Naive thymus-derived CD8-positive, alpha-beta T cell (primary cell): ENCODE measurements at regions not wholly inside any gene's neighbourhood (a gene's known extent, or its start where the extent isn't known, plus 50 kb on each side); places are given as distances from the start of the nearest gene placed in this dataset.
"Not testable (repeated sequence)": the region's sequence is repeated elsewhere in the genome, so short reads cannot be mapped to it uniquely, and the experiment has no call there.

ENCODE experiments used
- ATAC-seq, 2 donors: fragments of 150-1000 bp; cut with Tn5 transposase in 1 of 2; sonication (Bioruptor Pico), chemical (Tn5 transposase) in 1 of 2; 1 replicate in 1 of 2; 2 replicates in 1 of 2; pipeline ENCODE4 v1.10.0; 2021; ENCODE audit warnings: mild to moderate bottlenecking in 2 of 2, moderate library complexity in 2 of 2
- POLR2A ChIA-PET: fragments of 350-600 bp; sonication (Branson Sonifier 250); formaldehyde crosslinking; loops from one replicate; lab custom pipeline; 2021; ENCODE audit warnings: antibody characterized with exemption; lab: Charles Lee
- DNase-seq, 10 donors: peaks; one replicate each; pipeline versions ENCODE4 v3.0.0 to v3.0.0-alpha.2; 2020 to 2022
- H3K27ac Mint-ChIP-seq, 10 donors: one replicate each; pipeline ENCODE4 v1.8.0; 2020 to 2022; ENCODE audit warnings: mild to moderate bottlenecking in 10 of 10, mixed read lengths in 10 of 10, moderate library complexity in 4 of 10, inconsistent platforms in 1 of 10
- H3K27me3 Mint-ChIP-seq, 5 donors: one replicate each; pipeline ENCODE4 v1.8.0; 2021 to 2022; ENCODE audit warnings: mixed read lengths in 5 of 5
- H3K36me3 Mint-ChIP-seq, 3 donors: one replicate each; pipeline ENCODE4 v1.8.0; 2020 to 2022; ENCODE audit warnings: mixed read lengths in 3 of 3, mild to moderate bottlenecking in 2 of 3, inconsistent platforms in 1 of 3
- H3K4me1 Mint-ChIP-seq, 4 donors: one replicate each; pipeline ENCODE4 v1.8.0; 2021 to 2022; ENCODE audit warnings: mixed read lengths in 4 of 4
- H3K4me3 Mint-ChIP-seq, 10 donors: one replicate each; pipeline ENCODE4 v1.8.0; 2020 to 2022; ENCODE audit warnings: mild to moderate bottlenecking in 10 of 10, mixed read lengths in 10 of 10, moderate library complexity in 6 of 10, inconsistent platforms in 1 of 10
- H3K9me3 Mint-ChIP-seq, 9 donors: one replicate each; pipeline ENCODE4 v1.8.0; 2020 to 2022; ENCODE audit warnings: mixed read lengths in 9 of 9, mild to moderate bottlenecking in 3 of 9, inconsistent platforms in 1 of 9, moderate library complexity in 1 of 9

- Mint-ChIP-seq H3K4me3 (no peak overlapping the region), H3K9me3 (no peaks in the 10 kb centered on the region), H3K27me3 (peaks cover 0 to 19% (median 8%) of the 10 kb centered on the region in 5 donors), H3K27ac (no peak overlapping the region), H3K4me1 (peaks cover 7 to 17% (median 10%) of the 10 kb centered on the region in 4 donors), H3K36me3 (no peaks in the 10 kb centered on the region)
- no peak for ATAC-seq
- POLR2A ChIA-PET = no interaction called here
- DNase-seq = no peak
Measured at GRCh38 chr20:25991051-25991755, 294.6 kb upstream of the ZNF337 start.

- H3K36me3 Mint-ChIP-seq, POLR2A ChIA-PET, ATAC-seq, DNase-seq, H3K4me3 Mint-ChIP-seq, H3K27ac Mint-ChIP-seq, H3K9me3 Mint-ChIP-seq: not testable (repeated sequence)
- Mint-ChIP-seq H3K4me1 (peaks cover 12 to 24% (median 12%) of the 10 kb centered on the region in 4 donors), H3K27me3 (peaks cover 0 to 19% (median 8%) of the 10 kb centered on the region in 5 donors)
Measured at GRCh38 chr20:25989686-25990085, 293.0 kb upstream of the ZNF337 start.

GRCh38 chr20:25989196-25989595 is 292.5 kb upstream of the ZNF337 start:
- Mint-ChIP-seq H3K27me3 (peaks cover 0 to 16% (median 8%) of the 10 kb centered on the region in 5 donors), H3K4me3 (no peak overlapping the region), H3K36me3 (no peaks in the 10 kb centered on the region), H3K9me3 (no peaks in the 10 kb centered on the region), H3K27ac (no peak overlapping the region), H3K4me1 (peaks cover 12 to 24% (median 12%) of the 10 kb centered on the region in 4 donors)
- no peak for DNase-seq
- POLR2A ChIA-PET = no interaction called here
- ATAC-seq = no peak

GRCh38 chr20:25987928-25988560 is 291.4 kb upstream of the ZNF337 start:
- POLR2A ChIA-PET, H3K9me3 Mint-ChIP-seq, DNase-seq, H3K36me3 Mint-ChIP-seq, ATAC-seq: not testable (repeated sequence)
- Mint-ChIP-seq H3K4me1 (peaks cover 12 to 28% (median 15%) of the 10 kb centered on the region in 4 donors), H3K27ac (peak overlapping the region in 1 of 10 donors; percentile 78), H3K27me3 (peaks cover 0 to 13% (median 8%) of the 10 kb centered on the region in 5 donors), H3K4me3 (peak overlapping the region; percentile 52 to 84 (median 78))

- Mint-ChIP-seq H3K27me3 (peaks cover 0 to 13% (median 7%) of the 10 kb centered on the region in 5 donors), H3K36me3 (no peaks in the 10 kb centered on the region), H3K4me3 (peak overlapping the region; percentile 62 to 84 (median 79)), H3K4me1 (peaks cover 12 to 33% (median 19%) of the 10 kb centered on the region in 4 donors), H3K27ac (peak overlapping the region in 6 of 10 donors; percentile 4 to 78 (median 38)), H3K9me3 (no peaks in the 10 kb centered on the region)
- POLR2A ChIA-PET = no interaction called here
- peak; percentile 85 to 87 for ATAC-seq
- DNase-seq = peak; percentile 27 to 77 (median 59)
Measured at GRCh38 chr20:25987073-25987927, 290.6 kb upstream of the ZNF337 start.

- POLR2A ChIA-PET = no interaction called here
- no peak for ATAC-seq
- Mint-ChIP-seq H3K4me3 (peak overlapping the region in 9 of 10 donors; percentile 2 to 79 (median 61)), H3K27me3 (peaks cover 0 to 9% (median 2%) of the 10 kb centered on the region in 5 donors), H3K27ac (peak overlapping the region in 3 of 10 donors; percentile 37 to 53 (median 43)), H3K36me3 (no peaks in the 10 kb centered on the region), H3K4me1 (peaks cover 12 to 43% (median 25%) of the 10 kb centered on the region in 4 donors), H3K9me3 (peaks cover 0 to 11% (median 0%) of the 10 kb centered on the region in 9 donors)
- no peak for DNase-seq
Measured at GRCh38 chr20:25985597-25985996, 288.9 kb upstream of the ZNF337 start.

- H3K36me3 Mint-ChIP-seq = no peaks in the 10 kb centered on the region
- ATAC-seq (peak; percentile 62 to 66), DNase-seq (peak in 9 of 10 donors; percentile 16 to 78 (median 26))
- peaks cover 0 to 11% (median 0%) of the 10 kb centered on the region in 9 donors for H3K9me3 Mint-ChIP-seq
- peak overlapping the region in 6 of 10 donors; percentile 22 to 79 (median 45) for H3K4me3 Mint-ChIP-seq
- peaks cover 0 to 9% (median 2%) of the 10 kb centered on the region in 5 donors for H3K27me3 Mint-ChIP-seq
- H3K4me1 Mint-ChIP-seq = peaks cover 12 to 49% (median 26%) of the 10 kb centered on the region in 4 donors
- H3K27ac Mint-ChIP-seq = peak overlapping the region in 1 of 10 donors; percentile 41
- POLR2A ChIA-PET = no interaction called here
Measured at GRCh38 chr20:25984933-25985332, 288.3 kb upstream of the ZNF337 start.

- H3K36me3 Mint-ChIP-seq, DNase-seq, ATAC-seq, H3K4me3 Mint-ChIP-seq, H3K27me3 Mint-ChIP-seq, POLR2A ChIA-PET: not testable (repeated sequence)
- Mint-ChIP-seq H3K9me3 (peaks cover 0 to 11% (median 0%) of the 10 kb centered on the region in 9 donors), H3K27ac (peak overlapping the region in 3 of 10 donors; percentile 2 to 61 (median 8)), H3K4me1 (peaks cover 7 to 46% (median 20%) of the 10 kb centered on the region in 4 donors)
Measured at GRCh38 chr20:25982701-25983100, 286.0 kb upstream of the ZNF337 start.

GRCh38 chr20:25978450-25979190 is 282.0 kb upstream of the ZNF337 start:
- H3K27me3 Mint-ChIP-seq, POLR2A ChIA-PET, H3K36me3 Mint-ChIP-seq, ATAC-seq, H3K4me3 Mint-ChIP-seq, DNase-seq: not testable (repeated sequence)
- peak overlapping the region in 1 of 10 donors; percentile 29 for H3K27ac Mint-ChIP-seq
- peaks cover 0 to 37% (median 6%) of the 10 kb centered on the region in 4 donors for H3K4me1 Mint-ChIP-seq
- H3K9me3 Mint-ChIP-seq = peaks cover 0 to 11% (median 0%) of the 10 kb centered on the region in 9 donors

GRCh38 chr20:25975816-25976215 is 279.2 kb upstream of the ZNF337 start:
- H3K4me1 Mint-ChIP-seq, H3K27me3 Mint-ChIP-seq, H3K27ac Mint-ChIP-seq, ATAC-seq, DNase-seq, POLR2A ChIA-PET, H3K4me3 Mint-ChIP-seq, H3K9me3 Mint-ChIP-seq, H3K36me3 Mint-ChIP-seq: not testable (repeated sequence)

- H3K9me3 Mint-ChIP-seq, DNase-seq, H3K27ac Mint-ChIP-seq, H3K4me3 Mint-ChIP-seq, H3K4me1 Mint-ChIP-seq, H3K27me3 Mint-ChIP-seq, ATAC-seq, H3K36me3 Mint-ChIP-seq, POLR2A ChIA-PET: not testable (repeated sequence)
Measured at GRCh38 chr20:25965203-25965602, 268.6 kb upstream of the ZNF337 start.

GRCh38 chr20:25953876-25954275 is 257.2 kb upstream of the ZNF337 start:
- H3K9me3 Mint-ChIP-seq, DNase-seq, H3K4me3 Mint-ChIP-seq, H3K4me1 Mint-ChIP-seq, H3K36me3 Mint-ChIP-seq, H3K27ac Mint-ChIP-seq, ATAC-seq, POLR2A ChIA-PET: not testable (repeated sequence)
- peaks cover 1 to 14% (median 8%) of the 10 kb centered on the region in 5 donors for H3K27me3 Mint-ChIP-seq
